SU-DHL-6 (cell line): ENCODE measurements at regions not wholly inside any gene's neighbourhood (a gene's known extent, or its start where the extent isn't known, plus 50 kb on each side); places are given as distances from the start of the nearest gene placed in this dataset.

ENCODE experiments used
- CTCF ChIP-seq: fragments of 200-600 bp; sonication (generic); IDR thresholded peaks from one replicate; pipeline ENCODE4 v1.5.1; 2017; ENCODE audit warnings: antibody characterized with exemption, mild to moderate bottlenecking, low read length, moderate library complexity; ENCODE audit not compliant: insufficient read depth, poor library complexity, severe bottlenecking
- EZH2phosphoT487 ChIP-seq: fragments of 200-600 bp; sonication (generic), shearing (Covaris generic); conservative IDR thresholded peaks from 2 replicates; pipeline ENCODE4 v1.6.1; 2018; ENCODE audit warnings: mild to moderate bottlenecking, antibody characterized with exemption, low read length, moderate library complexity, mixed read lengths

- TF ChIP-seq EZH2phosphoT487 = no peak
- TF ChIP-seq CTCF = no peak
Observed at GRCh38 chr13:44307844-44308243, 65.8 kb upstream of the SERP2 start.
